PC-9 (cell line): ENCODE measurements at regions not wholly inside any gene's neighbourhood (a gene's known extent, or its start where the extent isn't known, plus 50 kb on each side); places are given as distances from the start of the nearest gene placed in this dataset.

Experiments
- EZH2 ChIP-seq: fragments of 200-600 bp; sonication (generic); IDR thresholded peaks from 2 replicates; pipeline ENCODE4 v1.8.0; 2017; ENCODE audit warnings: antibody characterized with exemption, low read depth
- TF ChIP-seq, protein P1 (sequence below): fragments of 200-600 bp; sonication (generic); conservative IDR thresholded peaks from 2 replicates; pipeline ENCODE4 v1.6.1; 2017; ENCODE audit warnings: mixed run types, antibody characterized with exemption, mild to moderate bottlenecking, moderate library complexity

DNA sequence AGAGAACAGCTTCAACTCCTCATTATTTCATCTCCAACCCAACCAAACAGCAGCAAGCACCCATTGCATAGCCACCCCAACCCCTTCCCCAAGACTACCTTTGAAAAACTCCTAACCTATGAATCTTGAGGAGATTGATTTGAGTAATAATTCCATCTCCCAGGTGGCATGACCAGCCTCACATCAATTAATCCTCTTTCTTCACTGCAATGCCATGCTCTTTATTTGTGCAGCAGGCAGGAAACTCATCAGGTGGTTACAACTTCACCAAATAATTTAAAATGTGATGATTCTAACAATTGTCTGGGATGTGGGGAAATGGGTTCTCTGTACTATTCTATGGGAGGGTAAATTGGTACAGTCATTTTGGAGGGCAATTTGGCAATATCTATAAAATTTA is 68.1 kb upstream of the POMGNT2 start:
- TF ChIP-seq, protein P1, sequence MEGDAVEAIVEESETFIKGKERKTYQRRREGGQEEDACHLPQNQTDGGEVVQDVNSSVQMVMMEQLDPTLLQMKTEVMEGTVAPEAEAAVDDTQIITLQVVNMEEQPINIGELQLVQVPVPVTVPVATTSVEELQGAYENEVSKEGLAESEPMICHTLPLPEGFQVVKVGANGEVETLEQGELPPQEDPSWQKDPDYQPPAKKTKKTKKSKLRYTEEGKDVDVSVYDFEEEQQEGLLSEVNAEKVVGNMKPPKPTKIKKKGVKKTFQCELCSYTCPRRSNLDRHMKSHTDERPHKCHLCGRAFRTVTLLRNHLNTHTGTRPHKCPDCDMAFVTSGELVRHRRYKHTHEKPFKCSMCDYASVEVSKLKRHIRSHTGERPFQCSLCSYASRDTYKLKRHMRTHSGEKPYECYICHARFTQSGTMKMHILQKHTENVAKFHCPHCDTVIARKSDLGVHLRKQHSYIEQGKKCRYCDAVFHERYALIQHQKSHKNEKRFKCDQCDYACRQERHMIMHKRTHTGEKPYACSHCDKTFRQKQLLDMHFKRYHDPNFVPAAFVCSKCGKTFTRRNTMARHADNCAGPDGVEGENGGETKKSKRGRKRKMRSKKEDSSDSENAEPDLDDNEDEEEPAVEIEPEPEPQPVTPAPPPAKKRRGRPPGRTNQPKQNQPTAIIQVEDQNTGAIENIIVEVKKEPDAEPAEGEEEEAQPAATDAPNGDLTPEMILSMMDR: no peak
- no peak for TF ChIP-seq EZH2
